ENCODE measurements at regions not wholly inside any gene's neighbourhood (a gene's known extent, or its start where the extent isn't known, plus 50 kb on each side); places are given as distances from the start of the nearest gene placed in this dataset.

GRCh38 chr14:65805113-65805473 lies 392.6 kb downstream of the FUT8 start:
- Histone ChIP-seq H3K18ac (ENCODE audit: low read depth, low read length) (no peak overlapping the region), H3K9ac (ENCODE audit: low read depth, low read length) (no peak overlapping the region), H2BK5ac (ENCODE audit: low read depth, low read length, poor library complexity, severe bottlenecking) (no peak overlapping the region), H3K9me3 (ENCODE audit: control insufficient read depth, insufficient read depth, low read length) (peaks cover 2% of the 10 kb centered on the region), H3K56ac (ENCODE audit: extremely low read depth, insufficient read depth, low read length) (no peak overlapping the region), H4K91ac (ENCODE audit: insufficient read depth, low read depth, low read length) (no peak overlapping the region), H3K4me2 (ENCODE audit: low read depth, low read length) (no peak overlapping the region), H2AK5ac (ENCODE audit: low read depth, low read length) (no peak overlapping the region), H3K14ac (replicated peaks; ENCODE audit: low read depth, low read length) (no peak overlapping the region), H3K9me1 (ENCODE audit: insufficient read depth, low read length) (no peaks in the 10 kb centered on the region), H2BK15ac (ENCODE audit: low read depth, low read length) (no peak overlapping the region), H2AK9ac (replicated peaks; ENCODE audit: low read depth, low read length, poor library complexity) (no peak overlapping the region), H3K27me3 (ENCODE audit: control insufficient read depth, insufficient read depth, low read length) (peaks cover 3% of the 10 kb centered on the region), H3K27ac (ENCODE audit: insufficient read depth, low read length) (no peak overlapping the region), H2BK20ac (ENCODE audit: low read depth, low read length) (no peak overlapping the region), H2AFZ (replicated peaks; ENCODE audit: low read length, poor library complexity) (no peak overlapping the region), H3K36me3 (ENCODE audit: control insufficient read depth, insufficient read depth, low read length) (no peaks in the 10 kb centered on the region), H3K23ac (ENCODE audit: low read depth, low read length) (no peak overlapping the region), H3K4ac (ENCODE audit: low read depth, low read length) (no peak overlapping the region), H4K5ac (ENCODE audit: low read depth, low read length) (no peak overlapping the region), H2BK120ac (ENCODE audit: low read depth, low read length) (no peak overlapping the region), H4K20me1 (ENCODE audit: insufficient read depth, low read length) (no peaks in the 10 kb centered on the region), H3K4me3 (ENCODE audit: insufficient read depth, low read depth, low read length) (no peak overlapping the region), H3K4me1 (ENCODE audit: control insufficient read depth, insufficient read depth, low read length) (no peaks in the 10 kb centered on the region), H4K8ac (ENCODE audit: low read depth in 2 of 2, low read length in 2 of 2) (no peak overlapping the region), H3K79me1 (ENCODE audit: low read depth in 1 of 2, low read length in 2 of 2) (no peaks in the 10 kb centered on the region)
- dilution Hi-C loops (cut with HindIII; ENCODE audit: low sequenced_read_pairs, unreplicated experiment), result no loop called here
- POLR2A ChIA-PET (ENCODE audit: unreplicated experiment), result no interaction called here
- in situ Hi-C loops (cut with MboI; ENCODE audit: low sequenced_read_pairs), result no loop called here
- ATAC-seq (ENCODE audit: low read depth) (no peak), DNase-seq (no peak)
- WGBS, 2 experiments (ENCODE audit: extremely low coverage in 2 of 2, insufficient read length in 1 of 2), result no CpG with 5 or more reads among the region's 3 CpGs
- CTCF ChIA-PET, result no interaction called here
- BruUV-seq (replicated peaks), result no TSS peak
- TF ChIP-seq RAD21 (IDR thresholded peaks at IDR 0.05; ENCODE audit: low read length) (no peak), USF2 (IDR thresholded peaks at IDR 0.05; ENCODE audit: low read depth, low read length) (no peak), NFE2L2 (IDR thresholded peaks at IDR 0.05; ENCODE audit: low read depth, low read length) (no peak), POLR2A (IDR thresholded peaks at IDR 0.05; ENCODE audit: low read depth, low read length) (no peak), CHD1 (IDR thresholded peaks at IDR 0.05; ENCODE audit: low read depth, low read length) (no peak), FOS (IDR thresholded peaks at IDR 0.05; ENCODE audit: low read depth, low read length) (no peak), RCOR1 (IDR thresholded peaks at IDR 0.05; ENCODE audit: insufficient replicate concordance, low read length) (no peak), CEBPB (IDR thresholded peaks at IDR 0.05; ENCODE audit: low read depth, low read length) (no peak), MAFK (IDR thresholded peaks at IDR 0.05; ENCODE audit: low read depth, low read length) (no peak), RFX5 (IDR thresholded peaks at IDR 0.05; ENCODE audit: low read depth, low read length) (no peak)
- intact Hi-C loops (cut with micrococcal nuclease), result no loop called here
